Left ventricle myocardium superior (tissue), 1 donor: ENCODE measurements at regions not wholly inside any gene's neighbourhood (a gene's known extent, or its start where the extent isn't known, plus 50 kb on each side); places are given as distances from the start of the nearest gene placed in this dataset.

ENCODE experiments used
- ATAC-seq: fragments of 200-7000 bp; cut with Tn5 transposase; one replicate; pipeline ENCODE4 v1.9.1; 2020; ENCODE audit warnings: mild to moderate bottlenecking, moderate library complexity
- DNase-seq: peaks from one replicate; pipeline ENCODE4 v3.0.0-alpha.2; 2020
- intact Hi-C: fragments of 100-400 bp; cut with micrococcal nuclease; formaldehyde crosslinking; loops from one replicate; pipeline ENCODE4 v1.11.0; 2022
- donor health status: DM: no; HTN: yes; CAD: no; lungs with severe emphysema.

GRCh38 chr11:8340296-8340695, 76.6 kb upstream of the LMO1 start:
- ATAC-seq (no peak), DNase-seq (no peak)
- intact Hi-C loops: no loop called here

- DNase-seq: no peak
- ATAC-seq: no peak
- intact Hi-C loops: loop anchor here (10.0 kb wide), 1 partner anchor 225 kb away; no protein-coding TSS in a partner anchor
Measured at GRCh38 chr11:8339592-8340022, 75.9 kb upstream of the LMO1 start.

- intact Hi-C loops: loop anchor here (10.0 kb wide), 1 partner anchor 227 kb away; no protein-coding TSS in a partner anchor
- peak; percentile 66 for DNase-seq
- peak; percentile 79 for ATAC-seq
Measured at GRCh38 chr11:8338138-8338537, 74.5 kb upstream of the LMO1 start.

GRCh38 chr11:8337130-8337795, 73.6 kb upstream of the LMO1 start:
- DNase-seq (no peak), ATAC-seq (no peak)
- intact Hi-C loops: loop anchor here (10.0 kb wide), 1 partner anchor 228 kb away; no protein-coding TSS in a partner anchor

- DNase-seq (no peak), ATAC-seq (no peak)
- intact Hi-C loops: loop anchor here (10.0 kb wide), 1 partner anchor 228 kb away; no protein-coding TSS in a partner anchor
Measured at GRCh38 chr11:8336356-8337129, 72.9 kb upstream of the LMO1 start.

- intact Hi-C loops: loop anchor here (10.0 kb wide), 1 partner anchor 229 kb away; no protein-coding TSS in a partner anchor
- no peak for DNase-seq
- no peak for ATAC-seq
Measured at GRCh38 chr11:8335683-8336082, 72.0 kb upstream of the LMO1 start.

DNA sequence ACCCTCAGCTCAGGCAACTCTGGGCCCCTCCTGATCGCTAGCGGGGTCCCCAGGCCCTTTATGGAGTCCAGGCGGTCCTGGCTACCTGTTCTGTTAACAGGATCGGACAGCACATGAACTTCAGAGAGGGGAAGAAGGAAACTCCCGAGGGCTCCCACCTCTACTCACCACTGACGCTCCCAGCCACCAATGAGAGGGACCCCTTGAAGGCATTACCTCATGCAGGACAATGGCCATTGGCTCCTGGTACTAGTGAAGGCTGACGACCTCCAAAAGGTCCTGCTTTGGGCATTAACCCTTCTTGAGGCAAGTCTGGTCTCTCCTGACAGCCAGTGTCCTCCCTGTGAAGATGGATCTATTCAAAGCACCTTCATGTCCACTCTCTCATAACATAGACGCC, 71.5 kb upstream of the LMO1 start:
- ATAC-seq: no peak
- DNase-seq: no peak
- intact Hi-C loops: loop anchor here (10.0 kb wide), 1 partner anchor 230 kb away; no protein-coding TSS in a partner anchor

DNA sequence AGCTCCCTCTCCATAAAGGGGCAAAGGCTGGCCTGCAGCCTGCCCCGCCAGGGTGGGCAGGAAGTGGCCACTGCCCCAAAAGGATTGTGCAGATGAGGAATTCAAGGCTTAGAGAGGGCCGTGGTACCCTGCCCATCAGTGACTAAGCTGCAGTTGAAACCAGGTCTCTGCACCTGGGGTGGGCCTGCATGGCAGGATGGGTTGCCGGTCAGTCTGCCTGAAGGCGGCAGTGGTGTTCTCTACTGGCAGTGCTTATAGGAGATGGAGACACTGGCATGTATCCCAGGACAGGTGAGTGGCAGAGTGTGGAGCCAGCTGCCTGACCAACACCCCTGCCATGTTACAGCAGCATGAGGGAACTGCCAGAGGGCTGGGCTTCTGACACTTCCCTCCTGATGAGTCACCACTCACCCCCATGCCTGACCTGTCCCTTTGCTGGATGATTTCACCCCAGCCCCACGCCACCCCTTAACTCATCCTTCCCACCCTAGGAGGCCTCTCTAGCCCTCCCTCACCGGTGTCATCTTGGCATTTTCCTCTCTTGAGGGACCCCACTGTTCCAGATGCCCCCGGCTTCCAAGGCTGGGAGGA, 70.2 kb upstream of the LMO1 start:
- ATAC-seq (no peak), DNase-seq (no peak)
- intact Hi-C loops: loop anchor here (10.0 kb wide), 1 partner anchor 231 kb away; no protein-coding TSS in a partner anchor

GRCh38 chr11:8333376-8333775, 69.7 kb upstream of the LMO1 start:
- DNase-seq (no peak), ATAC-seq (no peak)
- intact Hi-C loops: loop anchor here (10.0 kb wide), 1 partner anchor 231 kb away; no protein-coding TSS in a partner anchor

GRCh38 chr11:8332891-8333290, 69.2 kb upstream of the LMO1 start:
- ATAC-seq (no peak), DNase-seq (no peak)
- intact Hi-C loops: loop anchor here (10.0 kb wide), 1 partner anchor 232 kb away; no protein-coding TSS in a partner anchor

DNA sequence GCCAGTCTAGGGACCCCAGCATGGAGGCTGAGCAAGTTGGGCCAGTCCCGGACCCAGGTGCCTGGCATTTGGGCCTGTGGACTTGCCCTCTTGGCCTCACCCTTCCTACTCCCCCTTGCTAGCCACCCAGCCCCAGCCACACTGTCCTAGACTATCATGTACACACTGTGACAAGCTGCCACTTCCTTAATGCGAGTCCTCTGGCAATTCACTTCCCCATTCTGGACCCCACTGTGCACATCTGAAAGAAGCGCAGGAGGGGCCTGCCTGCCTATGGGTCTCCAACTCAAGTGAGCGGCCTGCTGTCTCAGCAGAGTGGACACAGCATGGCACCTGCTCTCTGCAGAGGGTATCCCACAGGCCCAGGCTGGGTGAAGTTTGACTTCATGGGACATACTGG, 68.5 kb upstream of the LMO1 start:
- intact Hi-C loops: loop anchor here (10.0 kb wide), 1 partner anchor 233 kb away; no protein-coding TSS in a partner anchor
- ATAC-seq: no peak
- DNase-seq: no peak

GRCh38 chr11:8331767-8332166, 68.1 kb upstream of the LMO1 start:
- ATAC-seq (no peak), DNase-seq (no peak)
- intact Hi-C loops: loop anchor here (10.0 kb wide), 1 partner anchor 233 kb away; no protein-coding TSS in a partner anchor

GRCh38 chr11:8330896-8331295, 67.2 kb upstream of the LMO1 start:
- ATAC-seq (no peak), DNase-seq (no peak)
- intact Hi-C loops: loop anchor here (10.0 kb wide), 1 partner anchor 234 kb away; no protein-coding TSS in a partner anchor

DNA sequence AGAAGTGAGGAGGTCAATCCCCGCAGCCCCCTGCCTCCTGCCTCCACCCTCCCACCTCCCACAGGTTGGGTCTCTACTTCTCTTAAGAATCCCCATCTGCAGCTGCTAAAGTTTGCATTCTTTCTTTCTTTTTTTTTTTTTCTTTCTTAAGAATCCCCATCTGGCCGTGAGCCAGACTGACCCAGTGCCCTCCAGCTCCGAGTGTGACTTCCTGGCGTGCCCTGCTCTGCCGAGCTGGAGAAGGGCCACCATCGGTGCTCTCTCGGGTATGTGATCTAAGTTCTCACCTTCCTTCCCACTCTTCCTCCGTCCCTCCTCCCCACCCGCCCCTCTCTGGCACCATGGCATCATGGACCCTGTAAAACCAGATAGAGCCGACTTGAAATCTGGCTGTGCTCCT, 66.7 kb upstream of the LMO1 start:
- ATAC-seq: no peak
- DNase-seq: no peak
- intact Hi-C loops: loop anchor here (10.0 kb wide), 1 partner anchor 234 kb away; no protein-coding TSS in a partner anchor

- no peak for DNase-seq
- intact Hi-C loops: loop anchor here (10.0 kb wide), 1 partner anchor 235 kb away; no protein-coding TSS in a partner anchor
- peak; percentile 20 for ATAC-seq
Measured at GRCh38 chr11:8329847-8330361, 66.2 kb upstream of the LMO1 start.

GRCh38 chr11:8329336-8329735, 65.7 kb upstream of the LMO1 start:
- intact Hi-C loops: no loop called here
- ATAC-seq (no peak), DNase-seq (no peak)

DNA sequence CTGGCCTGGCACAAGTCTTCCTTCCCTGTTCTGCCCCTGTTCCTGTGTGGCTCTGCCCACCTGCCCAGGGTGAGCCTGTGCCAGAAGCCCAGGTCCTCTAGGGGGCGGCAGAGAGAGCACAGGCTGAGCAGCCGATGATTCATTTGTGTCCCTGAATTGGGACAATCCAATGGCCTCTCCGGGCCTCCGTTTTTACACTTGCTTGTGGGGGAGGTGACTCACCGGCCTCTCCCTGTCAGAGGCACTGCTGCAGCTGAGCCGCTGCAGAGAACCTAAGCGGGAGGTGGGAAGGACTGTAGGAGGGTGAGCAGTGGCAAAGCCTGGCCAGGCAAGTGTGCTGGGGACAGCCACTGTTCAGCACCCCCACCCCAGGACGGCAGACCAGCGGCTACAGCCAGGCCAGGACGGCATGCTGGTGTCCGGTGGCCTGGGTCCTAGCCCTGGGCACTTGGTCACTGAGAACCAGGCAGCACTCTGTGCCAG, 65.2 kb upstream of the LMO1 start:
- DNase-seq: peak; percentile 77
- ATAC-seq: peak; percentile 87
- intact Hi-C loops: no loop called here

GRCh38 chr11:8328231-8328794, 64.6 kb upstream of the LMO1 start:
- intact Hi-C loops: no loop called here
- ATAC-seq: peak; percentile 7
- no peak for DNase-seq

- DNase-seq (no peak), ATAC-seq (no peak)
- intact Hi-C loops: no loop called here
Measured at GRCh38 chr11:8327761-8328192, 64.1 kb upstream of the LMO1 start.
